DOHH2 (cell line): ENCODE measurements at regions not wholly inside any gene's neighbourhood (a gene's known extent, or its start where the extent isn't known, plus 50 kb on each side); places are given as distances from the start of the nearest gene placed in this dataset.
A peak's percentile ranks its signal among the peaks of the same experiment; 100 is the strongest.

Source experiments
- H3F3A ChIP-seq: fragments of 200-600 bp; sonication (generic), shearing (Covaris generic); 2 replicates; pipeline ENCODE4 v1.6.0; 2016; ENCODE audit warnings: antibody characterized with exemption, mild to moderate bottlenecking; ENCODE audit not compliant: control insufficient read depth, insufficient read depth
- H3K27ac ChIP-seq: fragments of 200-600 bp; sonication (generic); 2 replicates; pipeline ENCODE4 v1.5.1; 2014; ENCODE audit warnings: low read depth, mild to moderate bottlenecking, low read length, moderate library complexity
- H3K27me3 ChIP-seq: fragments of 200-600 bp; sonication (generic); 2 replicates; pipeline ENCODE4 v1.6.1; 2014; ENCODE audit warnings: mild to moderate bottlenecking, low read length, mixed read lengths; ENCODE audit not compliant: control insufficient read depth
- H3K36me3 ChIP-seq: fragments of 200-600 bp; sonication (generic); 2 replicates; pipeline ENCODE4 v1.6.1; 2014; ENCODE audit warnings: mild to moderate bottlenecking, low read length, moderate library complexity, mixed read lengths; ENCODE audit not compliant: control insufficient read depth
- H3K4me1 ChIP-seq: fragments of 200-600 bp; sonication (generic); 2 replicates; pipeline ENCODE4 v1.6.1; 2014; ENCODE audit warnings: mild to moderate bottlenecking, low read length, mixed read lengths; ENCODE audit not compliant: control insufficient read depth
- H3K4me2 ChIP-seq: fragments of 200-600 bp; sonication (generic); 2 replicates; pipeline ENCODE4 v1.6.0; 2014; ENCODE audit warnings: mild to moderate bottlenecking, low read length, moderate library complexity
- H3K4me3 ChIP-seq: fragments of 200-600 bp; sonication (generic); 2 replicates; pipeline ENCODE4 v1.5.1; 2014; ENCODE audit warnings: mild to moderate bottlenecking, low read length, mixed read lengths
- H3K79me2 ChIP-seq: fragments of 200-600 bp; sonication (generic); 2 replicates; pipeline ENCODE4 v1.6.1; 2014; ENCODE audit warnings: mild to moderate bottlenecking, low read length, mixed read lengths; ENCODE audit not compliant: control insufficient read depth
- H3K9me2 ChIP-seq: fragments of 200-600 bp; sonication (generic); replicated peaks from 2 replicates; pipeline ENCODE4 v1.6.1; 2014; ENCODE audit warnings: mild to moderate bottlenecking, low read length, mixed read lengths; ENCODE audit not compliant: control insufficient read depth
- H3K9me3 ChIP-seq: fragments of 200-600 bp; sonication (generic); 2 replicates; pipeline ENCODE4 v1.6.1; 2014; ENCODE audit warnings: antibody characterized with exemption, low read length, mixed read lengths; ENCODE audit not compliant: control insufficient read depth, insufficient read depth
- H4K20me1 ChIP-seq: fragments of 200-600 bp; sonication (generic); 2 replicates; pipeline ENCODE4 v1.6.0; 2014; ENCODE audit warnings: low read depth, mild to moderate bottlenecking, antibody characterized with exemption, low read length, moderate library complexity; ENCODE audit not compliant: control insufficient read depth, insufficient read depth
- EZH2phosphoT487 ChIP-seq: fragments of 200-600 bp; sonication (generic); IDR thresholded peaks from 2 replicates; pipeline ENCODE4 v1.6.1; 2017; ENCODE audit warnings: borderline replicate concordance, mild to moderate bottlenecking, antibody characterized with exemption, low read length, moderate library complexity, mixed read lengths
- TF ChIP-seq, protein P1 (sequence below): fragments of 200-600 bp; sonication (generic); IDR thresholded peaks from one replicate; pipeline ENCODE4 v1.5.1; 2014; ENCODE audit warnings: antibody characterized with exemption, mild to moderate bottlenecking, low read depth, low read length; ENCODE audit not compliant: poor library complexity, severe bottlenecking

- H3K27me3 ChIP-seq: no peaks in the 10 kb centered on the region
- H3K9me2 ChIP-seq: no peaks in the 10 kb centered on the region
- no peaks in the 10 kb centered on the region for H3K9me3 ChIP-seq
- H3F3A ChIP-seq: no peaks in the 10 kb centered on the region
- TF ChIP-seq, protein P1, sequence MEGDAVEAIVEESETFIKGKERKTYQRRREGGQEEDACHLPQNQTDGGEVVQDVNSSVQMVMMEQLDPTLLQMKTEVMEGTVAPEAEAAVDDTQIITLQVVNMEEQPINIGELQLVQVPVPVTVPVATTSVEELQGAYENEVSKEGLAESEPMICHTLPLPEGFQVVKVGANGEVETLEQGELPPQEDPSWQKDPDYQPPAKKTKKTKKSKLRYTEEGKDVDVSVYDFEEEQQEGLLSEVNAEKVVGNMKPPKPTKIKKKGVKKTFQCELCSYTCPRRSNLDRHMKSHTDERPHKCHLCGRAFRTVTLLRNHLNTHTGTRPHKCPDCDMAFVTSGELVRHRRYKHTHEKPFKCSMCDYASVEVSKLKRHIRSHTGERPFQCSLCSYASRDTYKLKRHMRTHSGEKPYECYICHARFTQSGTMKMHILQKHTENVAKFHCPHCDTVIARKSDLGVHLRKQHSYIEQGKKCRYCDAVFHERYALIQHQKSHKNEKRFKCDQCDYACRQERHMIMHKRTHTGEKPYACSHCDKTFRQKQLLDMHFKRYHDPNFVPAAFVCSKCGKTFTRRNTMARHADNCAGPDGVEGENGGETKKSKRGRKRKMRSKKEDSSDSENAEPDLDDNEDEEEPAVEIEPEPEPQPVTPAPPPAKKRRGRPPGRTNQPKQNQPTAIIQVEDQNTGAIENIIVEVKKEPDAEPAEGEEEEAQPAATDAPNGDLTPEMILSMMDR: no peak
- no peak for TF ChIP-seq EZH2phosphoT487
- H3K36me3 ChIP-seq: no peaks in the 10 kb centered on the region
- no peaks in the 10 kb centered on the region for H4K20me1 ChIP-seq
- no peaks in the 10 kb centered on the region for H3K4me1 ChIP-seq
- H3K4me2 ChIP-seq: no peak overlapping the region
- no peak overlapping the region for H3K4me3 ChIP-seq
- H3K79me2 ChIP-seq: no peaks in the 10 kb centered on the region
- no peak overlapping the region for H3K27ac ChIP-seq
Measured at GRCh38 chr3:24678421-24678865, 183.8 kb upstream of the THRB start.

- Histone ChIP-seq H3K4me2 (no peak overlapping the region), H3F3A (no peaks in the 10 kb centered on the region), H4K20me1 (no peaks in the 10 kb centered on the region), H3K9me3 (no peaks in the 10 kb centered on the region), H3K79me2 (no peaks in the 10 kb centered on the region), H3K9me2 (no peaks in the 10 kb centered on the region), H3K36me3 (no peaks in the 10 kb centered on the region), H3K4me1 (no peaks in the 10 kb centered on the region), H3K27me3 (no peaks in the 10 kb centered on the region), H3K27ac (no peak overlapping the region), H3K4me3 (no peak overlapping the region)
- TF ChIP-seq, protein P1: no peak
- no peak for TF ChIP-seq EZH2phosphoT487
Measured at GRCh38 chr3:24679429-24679828, 184.8 kb upstream of the THRB start.

DNA sequence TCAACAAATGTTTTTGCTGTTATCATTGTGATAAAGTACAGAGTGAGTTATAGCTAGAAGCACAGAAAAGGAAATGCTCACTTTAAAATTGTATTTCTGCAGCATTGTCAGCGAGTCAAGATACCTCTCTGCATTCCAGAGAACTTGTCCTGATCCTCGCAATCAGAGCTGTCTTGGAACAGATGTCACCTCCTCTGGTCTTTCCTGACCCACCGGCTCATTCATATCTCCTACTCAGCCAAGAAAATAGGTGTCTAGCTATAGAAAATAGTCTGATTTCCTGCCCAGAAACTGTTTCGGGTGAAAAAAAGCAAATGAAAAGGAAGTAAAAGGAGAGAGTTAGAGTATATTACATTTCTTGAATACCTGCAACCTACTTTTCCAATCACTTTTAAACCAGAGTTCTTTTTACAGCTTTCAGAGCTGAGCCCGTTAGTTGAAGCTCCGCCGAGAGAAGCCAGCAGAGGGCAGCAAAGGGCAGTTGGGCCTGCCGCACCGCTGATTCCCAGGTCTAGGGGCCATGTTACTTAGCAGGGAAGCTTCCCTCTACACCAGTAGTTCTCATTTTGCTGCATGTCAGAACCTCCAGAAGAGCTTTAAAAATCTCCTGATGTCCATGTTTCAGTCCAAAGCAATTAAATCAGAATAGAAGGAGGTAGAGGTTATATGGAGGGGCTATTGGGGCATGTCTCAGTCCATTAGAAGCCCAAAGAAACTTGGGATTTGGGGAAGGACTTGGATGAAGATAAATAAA, 185.7 kb upstream of the THRB start:
- Histone ChIP-seq H3K4me1 (no peaks in the 10 kb centered on the region), H3K4me2 (no peak overlapping the region), H3K27ac (no peak overlapping the region), H3K36me3 (no peaks in the 10 kb centered on the region), H3F3A (no peaks in the 10 kb centered on the region), H3K79me2 (no peaks in the 10 kb centered on the region), H3K4me3 (no peak overlapping the region), H3K9me3 (no peaks in the 10 kb centered on the region), H3K9me2 (no peaks in the 10 kb centered on the region), H4K20me1 (no peaks in the 10 kb centered on the region), H3K27me3 (no peaks in the 10 kb centered on the region)
- TF ChIP-seq EZH2phosphoT487: no peak
- TF ChIP-seq, protein P1: peak; percentile 92
